HG03469 (cell line): ENCODE measurements at regions not wholly inside any gene's neighbourhood (a gene's known extent, or its start where the extent isn't known, plus 50 kb on each side); places are given as distances from the start of the nearest gene placed in this dataset.
"Not testable (repeated sequence)": the region's sequence is repeated elsewhere in the genome, so short reads cannot be mapped to it uniquely, and the experiment has no call there.

Experiments used
- ATAC-seq: cut with Tn5 transposase; IDR thresholded peaks from one replicate; pipeline ENCODE4 v1.9.1; 2021; ENCODE audit warnings: mild to moderate bottlenecking, moderate library complexity, moderate number of reproducible peaks; ENCODE audit not compliant: unreplicated experiment

- ATAC-seq, result not testable (repeated sequence)
Measured at GRCh38 chr9:7626571-7627029, 173.0 kb downstream of the DMAC1 start.

- no peak for ATAC-seq
Measured at GRCh38 chr9:7622481-7622880, 177.1 kb downstream of the DMAC1 start.

DNA sequence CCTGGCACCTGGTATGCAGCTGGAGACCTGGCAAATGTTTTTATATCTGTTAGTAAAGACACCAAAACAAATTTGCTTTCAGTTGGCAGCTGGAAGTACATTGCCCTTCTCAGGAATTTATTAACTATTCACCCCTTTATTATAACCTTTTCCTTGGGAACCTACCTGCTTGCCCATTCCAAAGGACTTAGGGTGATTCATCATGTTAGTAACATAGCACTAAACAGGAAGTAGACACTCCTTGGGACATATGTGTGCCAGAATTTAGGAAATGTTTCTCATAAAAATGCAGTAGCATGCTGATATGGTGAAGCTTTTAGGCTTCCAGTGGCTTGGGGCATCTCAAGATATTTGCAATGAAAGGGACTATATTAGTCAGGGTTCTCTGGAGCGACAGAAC is 184.2 kb downstream of the DMAC1 start:
- no peak for ATAC-seq

GRCh38 chr9:7613931-7614330 is 185.6 kb downstream of the DMAC1 start:
- no peak for ATAC-seq

DNA sequence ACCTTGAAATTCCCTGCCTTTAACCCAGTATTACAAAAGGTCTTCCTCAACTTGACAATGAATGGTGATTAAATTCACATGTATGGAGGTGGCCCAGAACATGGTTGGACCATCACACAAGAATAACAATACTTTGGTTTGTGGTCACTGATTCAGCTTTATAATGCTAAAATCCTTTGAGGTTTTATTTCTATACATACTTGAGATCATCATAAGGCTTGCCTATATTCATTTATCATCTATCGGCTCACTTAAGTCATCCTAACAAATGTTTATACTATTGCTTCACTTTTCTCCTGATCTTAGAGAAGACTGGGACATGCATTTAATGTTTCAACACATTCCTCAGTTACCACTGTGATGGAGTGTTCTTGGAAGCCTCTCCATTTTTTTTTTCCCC is 191.3 kb downstream of the DMAC1 start:
- no peak for ATAC-seq

- ATAC-seq, result no peak
Measured at GRCh38 chr9:7607421-7607820, 192.2 kb downstream of the DMAC1 start.

DNA sequence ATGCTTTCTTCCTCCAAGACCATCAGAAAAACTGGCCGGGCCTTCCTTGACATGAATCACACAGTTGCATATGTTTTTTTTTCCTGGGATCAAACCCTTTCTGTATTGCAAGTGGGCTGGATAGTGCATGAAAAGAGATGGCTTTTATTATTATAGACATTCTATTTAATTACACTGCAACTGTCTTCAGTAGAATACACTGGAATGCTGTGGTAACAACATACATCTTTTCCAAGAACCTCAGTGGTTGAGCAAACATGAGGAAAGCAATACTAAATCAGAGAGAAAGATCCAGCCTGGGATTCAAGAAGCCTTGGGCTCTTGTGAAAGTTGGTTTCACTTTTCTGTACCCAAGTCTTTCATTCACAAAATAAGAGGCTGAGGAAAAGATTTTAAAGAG is 193.0 kb downstream of the DMAC1 start:
- no peak for ATAC-seq

GRCh38 chr9:7601739-7602138 is 197.8 kb downstream of the DMAC1 start:
- no peak for ATAC-seq

DNA sequence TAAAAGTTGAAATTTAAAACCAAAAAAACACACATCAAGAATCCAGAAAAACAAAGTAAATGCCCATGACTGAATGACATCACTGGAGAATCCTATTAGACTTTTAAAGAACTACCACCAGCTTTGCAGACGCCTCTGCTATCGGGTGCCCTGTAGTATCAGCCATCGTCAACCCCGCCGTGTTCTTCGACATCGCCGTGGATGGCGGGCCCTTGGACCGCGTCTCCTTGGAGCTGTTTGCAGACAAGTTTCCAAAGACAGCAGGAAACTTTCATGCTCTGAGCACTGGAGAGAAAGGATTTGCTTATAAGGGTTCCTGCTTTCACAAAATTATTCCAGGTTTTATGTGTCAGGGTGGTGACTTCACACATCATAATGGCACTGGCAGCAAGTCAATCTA is 201.9 kb downstream of the DMAC1 start:
- ATAC-seq, result no peak

- ATAC-seq, result no peak
Measured at GRCh38 chr9:7592321-7593316, 207.0 kb downstream of the DMAC1 start.

- no peak for ATAC-seq
Measured at GRCh38 chr9:7591501-7591900, 208.1 kb downstream of the DMAC1 start.

- ATAC-seq, result no peak
Measured at GRCh38 chr9:7580568-7580967, 219.0 kb downstream of the DMAC1 start.

GRCh38 chr9:7579351-7579750 is 220.2 kb downstream of the DMAC1 start:
- no peak for ATAC-seq

DNA sequence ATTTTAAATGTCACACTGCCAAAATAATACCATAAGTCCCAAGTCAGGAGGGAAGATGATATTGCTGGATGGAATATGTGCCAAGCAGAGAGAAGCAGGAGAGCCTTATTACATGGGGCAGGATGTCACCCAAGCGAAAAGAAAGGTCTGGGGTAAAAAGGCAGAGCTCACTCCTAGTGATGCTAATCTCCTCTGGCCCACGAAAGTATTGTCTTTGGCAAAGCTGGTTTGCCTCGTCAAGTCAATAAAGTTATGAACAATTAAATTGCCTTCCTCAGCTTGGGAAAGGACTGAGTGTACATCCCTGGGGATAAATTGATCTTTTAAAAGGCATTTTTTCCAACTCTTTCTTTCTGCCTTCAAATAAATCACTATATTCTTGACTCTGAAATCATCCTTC is 220.6 kb downstream of the DMAC1 start:
- no peak for ATAC-seq

GRCh38 chr9:7570107-7570720 is 229.4 kb downstream of the DMAC1 start:
- ATAC-seq, result peak; percentile 96

DNA sequence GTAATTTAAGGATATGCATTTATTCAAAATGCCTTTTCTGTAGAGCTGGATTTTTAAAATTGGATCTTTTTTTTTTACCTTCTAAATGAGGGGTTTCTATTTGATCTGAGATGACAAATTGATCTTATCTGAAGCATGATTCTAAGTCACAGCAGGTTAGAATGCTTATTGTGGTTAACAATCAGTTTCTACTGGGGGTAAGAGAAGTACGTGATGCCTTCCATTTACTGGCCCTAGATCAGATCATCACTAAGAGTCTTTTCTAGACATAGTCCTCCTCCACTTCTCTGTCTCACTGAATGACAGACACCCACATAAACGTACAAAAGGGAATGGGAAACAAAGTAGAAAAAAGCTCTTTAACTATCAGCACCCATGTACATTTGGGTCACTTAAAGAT is 231.9 kb downstream of the DMAC1 start:
- no peak for ATAC-seq

- ATAC-seq, result no peak
Measured at GRCh38 chr9:7561527-7562080, 238.0 kb downstream of the DMAC1 start.

- no peak for ATAC-seq
Measured at GRCh38 chr9:7560669-7561305, 238.8 kb downstream of the DMAC1 start.

GRCh38 chr9:7554699-7555098 is 244.9 kb downstream of the DMAC1 start:
- no peak for ATAC-seq

GRCh38 chr9:7552706-7553105 is 246.9 kb downstream of the DMAC1 start:
- ATAC-seq, result not testable (repeated sequence)

- no peak for ATAC-seq
Measured at GRCh38 chr9:7549249-7549648, 250.3 kb downstream of the DMAC1 start.
